ENCODE measurements at regions not wholly inside any gene's neighbourhood (a gene's known extent, or its start where the extent isn't known, plus 50 kb on each side); places are given as distances from the start of the nearest gene placed in this dataset.

DNA sequence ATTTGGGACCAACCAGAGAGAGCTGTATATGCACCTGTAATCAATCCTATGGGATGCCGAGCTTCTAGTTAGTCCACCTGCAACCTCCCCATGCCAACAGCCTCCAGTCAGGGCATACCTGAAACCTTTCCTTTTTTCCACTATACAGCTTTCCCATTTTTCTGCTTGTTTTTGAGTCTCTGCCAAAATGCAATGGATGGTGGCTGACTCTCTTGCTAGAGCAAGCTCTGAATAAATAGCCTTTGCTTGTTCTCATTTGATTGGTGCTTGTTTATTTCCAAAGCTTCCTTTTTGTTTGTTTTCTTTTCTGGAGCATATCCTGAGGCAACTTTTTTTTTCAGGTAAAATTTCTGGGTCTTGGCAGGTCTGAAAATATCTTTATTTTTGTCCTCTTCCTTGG, 58.0 kb upstream of the PLET1 start:
- TF ChIP-seq REST (IDR thresholded peaks at IDR 0.05; ENCODE audit: insufficient read depth in 1 of 2, low read depth in 2 of 2, low read length in 2 of 2) (no peak), TAF1 (IDR thresholded peaks at IDR 0.05; ENCODE audit: borderline replicate concordance, insufficient read depth, low read length) (no peak)
